ENCODE measurements at regions not wholly inside any gene's neighbourhood (a gene's known extent, or its start where the extent isn't known, plus 50 kb on each side); places are given as distances from the start of the nearest gene placed in this dataset.

DNA sequence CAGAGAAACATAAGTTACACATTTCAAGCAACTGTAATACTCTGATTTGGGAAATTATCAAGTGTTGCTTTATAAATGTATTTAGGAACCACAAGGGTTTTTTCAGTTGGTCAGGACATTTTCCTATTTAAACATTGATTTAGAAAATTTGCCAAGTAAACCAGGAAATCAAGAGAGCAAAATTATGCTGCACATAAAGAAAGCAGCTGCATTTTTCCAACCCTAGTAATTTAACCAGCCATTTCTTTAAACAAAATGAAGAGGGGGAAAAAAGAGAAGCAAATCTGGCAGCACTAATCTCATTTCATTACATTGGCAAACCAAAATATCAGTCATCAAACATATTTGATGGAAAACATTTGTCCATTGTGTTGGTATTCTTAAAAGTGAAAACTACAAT is 271.4 kb downstream of the TLE1 start:
- TF ChIP-seq, protein P1, sequence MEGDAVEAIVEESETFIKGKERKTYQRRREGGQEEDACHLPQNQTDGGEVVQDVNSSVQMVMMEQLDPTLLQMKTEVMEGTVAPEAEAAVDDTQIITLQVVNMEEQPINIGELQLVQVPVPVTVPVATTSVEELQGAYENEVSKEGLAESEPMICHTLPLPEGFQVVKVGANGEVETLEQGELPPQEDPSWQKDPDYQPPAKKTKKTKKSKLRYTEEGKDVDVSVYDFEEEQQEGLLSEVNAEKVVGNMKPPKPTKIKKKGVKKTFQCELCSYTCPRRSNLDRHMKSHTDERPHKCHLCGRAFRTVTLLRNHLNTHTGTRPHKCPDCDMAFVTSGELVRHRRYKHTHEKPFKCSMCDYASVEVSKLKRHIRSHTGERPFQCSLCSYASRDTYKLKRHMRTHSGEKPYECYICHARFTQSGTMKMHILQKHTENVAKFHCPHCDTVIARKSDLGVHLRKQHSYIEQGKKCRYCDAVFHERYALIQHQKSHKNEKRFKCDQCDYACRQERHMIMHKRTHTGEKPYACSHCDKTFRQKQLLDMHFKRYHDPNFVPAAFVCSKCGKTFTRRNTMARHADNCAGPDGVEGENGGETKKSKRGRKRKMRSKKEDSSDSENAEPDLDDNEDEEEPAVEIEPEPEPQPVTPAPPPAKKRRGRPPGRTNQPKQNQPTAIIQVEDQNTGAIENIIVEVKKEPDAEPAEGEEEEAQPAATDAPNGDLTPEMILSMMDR (IDR thresholded peaks at IDR 0.05; ENCODE audit: low read depth, low read length, poor library complexity, severe bottlenecking) = no peak
- no peak for TF ChIP-seq EZH2phosphoT487 (IDR thresholded peaks at IDR 0.05; ENCODE audit: borderline replicate concordance, low read length)
